SU-DHL-6 (cell line): ENCODE measurements at regions not wholly inside any gene's neighbourhood (a gene's known extent, or its start where the extent isn't known, plus 50 kb on each side); places are given as distances from the start of the nearest gene placed in this dataset.

Experiments used
- EZH2phosphoT487 ChIP-seq: fragments of 200-600 bp; sonication (generic), shearing (Covaris generic); conservative IDR thresholded peaks from 2 replicates; pipeline ENCODE4 v1.6.1; 2018; ENCODE audit warnings: mild to moderate bottlenecking, antibody characterized with exemption, low read length, moderate library complexity, mixed read lengths
- TF ChIP-seq, protein P1 (sequence below): fragments of 200-600 bp; sonication (generic); IDR thresholded peaks from one replicate; pipeline ENCODE4 v1.5.1; 2017; ENCODE audit warnings: antibody characterized with exemption, mild to moderate bottlenecking, low read length, moderate library complexity; ENCODE audit not compliant: insufficient read depth, poor library complexity, severe bottlenecking

DNA sequence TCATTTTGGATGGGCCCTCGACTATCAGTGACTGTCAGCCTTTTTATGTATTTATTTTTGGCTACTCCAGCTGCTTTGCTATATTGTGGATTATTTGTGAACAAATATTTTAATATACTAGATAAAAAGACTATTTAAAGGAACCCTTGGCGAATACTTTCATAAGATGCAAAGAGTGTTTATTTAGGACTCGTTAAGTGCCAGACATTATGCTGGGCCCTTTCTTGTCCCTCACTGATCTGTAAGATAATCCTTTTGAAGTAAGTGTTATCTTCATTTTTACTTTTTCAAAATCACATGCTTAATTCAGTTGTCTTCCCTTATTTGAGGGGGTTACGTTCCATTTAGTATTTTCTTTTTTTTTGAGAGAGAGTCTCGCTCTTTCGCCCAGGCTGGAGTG lies 376.8 kb upstream of the C2CD4B start:
- TF ChIP-seq, protein P1, sequence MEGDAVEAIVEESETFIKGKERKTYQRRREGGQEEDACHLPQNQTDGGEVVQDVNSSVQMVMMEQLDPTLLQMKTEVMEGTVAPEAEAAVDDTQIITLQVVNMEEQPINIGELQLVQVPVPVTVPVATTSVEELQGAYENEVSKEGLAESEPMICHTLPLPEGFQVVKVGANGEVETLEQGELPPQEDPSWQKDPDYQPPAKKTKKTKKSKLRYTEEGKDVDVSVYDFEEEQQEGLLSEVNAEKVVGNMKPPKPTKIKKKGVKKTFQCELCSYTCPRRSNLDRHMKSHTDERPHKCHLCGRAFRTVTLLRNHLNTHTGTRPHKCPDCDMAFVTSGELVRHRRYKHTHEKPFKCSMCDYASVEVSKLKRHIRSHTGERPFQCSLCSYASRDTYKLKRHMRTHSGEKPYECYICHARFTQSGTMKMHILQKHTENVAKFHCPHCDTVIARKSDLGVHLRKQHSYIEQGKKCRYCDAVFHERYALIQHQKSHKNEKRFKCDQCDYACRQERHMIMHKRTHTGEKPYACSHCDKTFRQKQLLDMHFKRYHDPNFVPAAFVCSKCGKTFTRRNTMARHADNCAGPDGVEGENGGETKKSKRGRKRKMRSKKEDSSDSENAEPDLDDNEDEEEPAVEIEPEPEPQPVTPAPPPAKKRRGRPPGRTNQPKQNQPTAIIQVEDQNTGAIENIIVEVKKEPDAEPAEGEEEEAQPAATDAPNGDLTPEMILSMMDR, result no peak
- TF ChIP-seq EZH2phosphoT487, result no peak
